ENCODE measurements at regions not wholly inside any gene's neighbourhood (a gene's known extent, or its start where the extent isn't known, plus 50 kb on each side); places are given as distances from the start of the nearest gene placed in this dataset.

DNA sequence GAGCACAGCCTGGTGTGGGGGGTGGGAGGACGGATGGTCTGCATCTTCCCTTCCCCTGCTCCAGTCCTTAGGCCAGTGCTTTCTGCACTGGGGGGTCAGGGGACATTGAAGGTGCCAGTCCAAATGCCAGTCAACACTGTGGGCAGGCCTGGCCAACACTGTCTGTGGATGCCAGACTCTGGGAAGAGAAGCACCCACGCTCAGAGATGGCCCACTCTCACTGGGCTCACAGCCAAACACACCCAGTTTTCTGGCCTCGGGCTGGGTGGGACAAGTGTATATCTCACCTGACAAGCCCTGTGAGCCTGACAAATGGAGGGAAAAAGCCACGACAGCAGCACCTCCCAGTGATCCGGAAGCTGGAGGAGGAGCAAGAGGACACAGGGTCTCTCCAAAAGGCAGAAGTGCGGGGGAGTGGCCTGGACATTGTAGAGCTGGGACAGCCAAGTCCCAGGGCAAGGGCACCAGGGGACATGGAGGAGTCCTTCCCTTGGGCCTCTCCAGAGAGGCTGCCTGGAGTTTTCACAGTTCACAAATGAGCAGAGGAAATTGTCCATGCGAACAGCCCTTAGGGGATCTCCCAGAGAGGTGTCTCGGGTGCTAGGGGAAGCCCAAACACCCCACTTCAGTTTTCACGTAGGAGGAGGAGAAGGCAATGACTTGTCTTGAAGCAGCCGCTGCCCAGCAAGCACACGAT lies 79.3 kb downstream of the SDC1 start:
- no peak overlapping the region for H3K4me3 ChIP-seq
- TF ChIP-seq, protein P1, sequence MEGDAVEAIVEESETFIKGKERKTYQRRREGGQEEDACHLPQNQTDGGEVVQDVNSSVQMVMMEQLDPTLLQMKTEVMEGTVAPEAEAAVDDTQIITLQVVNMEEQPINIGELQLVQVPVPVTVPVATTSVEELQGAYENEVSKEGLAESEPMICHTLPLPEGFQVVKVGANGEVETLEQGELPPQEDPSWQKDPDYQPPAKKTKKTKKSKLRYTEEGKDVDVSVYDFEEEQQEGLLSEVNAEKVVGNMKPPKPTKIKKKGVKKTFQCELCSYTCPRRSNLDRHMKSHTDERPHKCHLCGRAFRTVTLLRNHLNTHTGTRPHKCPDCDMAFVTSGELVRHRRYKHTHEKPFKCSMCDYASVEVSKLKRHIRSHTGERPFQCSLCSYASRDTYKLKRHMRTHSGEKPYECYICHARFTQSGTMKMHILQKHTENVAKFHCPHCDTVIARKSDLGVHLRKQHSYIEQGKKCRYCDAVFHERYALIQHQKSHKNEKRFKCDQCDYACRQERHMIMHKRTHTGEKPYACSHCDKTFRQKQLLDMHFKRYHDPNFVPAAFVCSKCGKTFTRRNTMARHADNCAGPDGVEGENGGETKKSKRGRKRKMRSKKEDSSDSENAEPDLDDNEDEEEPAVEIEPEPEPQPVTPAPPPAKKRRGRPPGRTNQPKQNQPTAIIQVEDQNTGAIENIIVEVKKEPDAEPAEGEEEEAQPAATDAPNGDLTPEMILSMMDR (IDR thresholded peaks at IDR 0.05), result no peak
- no peak overlapping the region for H3K27ac ChIP-seq
- peak; percentile 58 for DNase-seq (ENCODE audit: low spot score)

DNA sequence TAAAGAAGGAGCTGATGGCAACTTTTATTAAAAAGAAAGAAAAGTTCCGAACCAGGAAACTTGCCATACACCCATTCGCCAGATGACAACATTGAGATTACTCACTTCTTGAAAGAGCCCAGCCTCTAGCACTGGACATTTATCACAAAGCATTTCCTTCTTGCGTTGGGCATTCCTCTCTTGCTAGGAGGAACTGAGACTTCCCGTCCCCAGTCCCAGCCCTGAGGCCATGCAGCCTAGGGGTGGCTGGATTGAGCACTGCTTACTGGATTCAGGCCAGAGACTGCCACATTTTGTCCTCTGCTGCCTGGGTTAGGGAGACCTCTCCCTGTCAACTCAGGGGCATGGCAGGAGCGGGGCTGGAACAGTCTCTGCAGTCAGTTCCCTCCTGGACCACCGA lies 80.1 kb downstream of the SDC1 start:
- TF ChIP-seq, protein P1 (IDR thresholded peaks at IDR 0.05), result no peak
- Histone ChIP-seq H3K27ac (no peak overlapping the region), H3K4me3 (no peak overlapping the region)
- no peak for DNase-seq (ENCODE audit: low spot score)

DNA sequence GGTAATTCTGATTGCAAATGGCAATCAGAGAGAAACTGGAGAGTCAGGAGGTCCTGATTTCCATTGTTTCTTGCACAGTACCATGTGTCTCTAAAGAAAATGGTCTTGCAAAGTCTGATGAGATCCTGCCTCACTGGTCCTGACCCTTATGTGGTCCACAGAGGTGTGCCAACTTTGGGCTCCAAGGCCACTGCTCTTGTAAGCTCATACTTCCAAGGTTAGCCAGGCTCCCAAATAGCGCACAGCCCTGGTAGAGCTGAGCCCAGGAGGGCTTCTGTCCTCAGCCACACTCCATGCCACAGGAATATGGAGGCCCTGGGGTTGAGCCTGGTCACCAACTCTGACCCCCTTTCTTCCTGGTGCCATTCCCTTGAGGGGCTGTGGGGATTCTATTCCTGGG lies 80.7 kb downstream of the SDC1 start:
- no peak overlapping the region for H3K27ac ChIP-seq
- TF ChIP-seq, protein P1 (IDR thresholded peaks at IDR 0.05), result no peak
- no peak overlapping the region for H3K4me3 ChIP-seq
- no peak for DNase-seq (ENCODE audit: low spot score)

DNA sequence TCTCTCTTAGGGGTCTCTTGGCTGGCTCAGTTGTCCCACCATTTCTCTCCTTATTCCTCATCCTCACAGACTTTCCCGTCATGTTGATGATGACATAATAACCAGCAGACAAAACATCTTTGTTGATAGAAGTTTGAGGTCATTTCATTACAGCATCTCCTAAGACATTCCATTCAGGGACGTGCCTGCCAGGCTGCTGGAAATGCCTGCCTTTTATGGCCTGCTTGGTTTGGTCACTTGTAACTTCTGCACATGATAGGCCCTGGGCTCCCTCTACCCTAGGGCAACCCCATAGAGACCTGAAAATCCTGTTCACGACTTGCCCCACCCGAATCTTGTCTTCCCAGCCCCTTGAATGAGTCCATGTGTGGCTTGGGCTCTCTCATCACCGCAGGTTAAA lies 81.7 kb downstream of the SDC1 start:
- no peak for DNase-seq (ENCODE audit: low spot score)
- Histone ChIP-seq H3K4me3 (no peak overlapping the region), H3K27ac (no peak overlapping the region)
- TF ChIP-seq, protein P1 (IDR thresholded peaks at IDR 0.05), result no peak

DNA sequence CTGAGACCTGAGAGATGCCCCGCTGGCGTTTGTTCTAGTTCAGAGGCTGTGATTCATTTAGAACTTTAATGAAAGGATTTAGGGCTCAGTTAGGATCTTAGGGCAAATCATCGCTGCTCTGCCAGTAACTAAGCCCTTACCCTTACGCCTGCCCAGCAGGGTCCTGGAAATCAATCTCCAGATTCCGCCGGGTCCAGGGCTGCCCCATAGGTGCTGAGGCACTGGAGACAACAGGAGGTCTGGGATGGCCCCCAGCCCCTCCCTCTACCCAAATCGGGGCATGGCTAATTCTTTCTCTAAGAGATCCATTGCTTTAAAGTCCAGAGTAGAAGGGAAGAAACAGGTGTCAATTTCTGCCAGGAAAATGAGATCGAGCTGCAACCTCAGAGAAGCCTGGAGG lies 83.1 kb downstream of the SDC1 start:
- H3K27ac ChIP-seq, result peak overlapping the region; percentile 2 to 30

DNA sequence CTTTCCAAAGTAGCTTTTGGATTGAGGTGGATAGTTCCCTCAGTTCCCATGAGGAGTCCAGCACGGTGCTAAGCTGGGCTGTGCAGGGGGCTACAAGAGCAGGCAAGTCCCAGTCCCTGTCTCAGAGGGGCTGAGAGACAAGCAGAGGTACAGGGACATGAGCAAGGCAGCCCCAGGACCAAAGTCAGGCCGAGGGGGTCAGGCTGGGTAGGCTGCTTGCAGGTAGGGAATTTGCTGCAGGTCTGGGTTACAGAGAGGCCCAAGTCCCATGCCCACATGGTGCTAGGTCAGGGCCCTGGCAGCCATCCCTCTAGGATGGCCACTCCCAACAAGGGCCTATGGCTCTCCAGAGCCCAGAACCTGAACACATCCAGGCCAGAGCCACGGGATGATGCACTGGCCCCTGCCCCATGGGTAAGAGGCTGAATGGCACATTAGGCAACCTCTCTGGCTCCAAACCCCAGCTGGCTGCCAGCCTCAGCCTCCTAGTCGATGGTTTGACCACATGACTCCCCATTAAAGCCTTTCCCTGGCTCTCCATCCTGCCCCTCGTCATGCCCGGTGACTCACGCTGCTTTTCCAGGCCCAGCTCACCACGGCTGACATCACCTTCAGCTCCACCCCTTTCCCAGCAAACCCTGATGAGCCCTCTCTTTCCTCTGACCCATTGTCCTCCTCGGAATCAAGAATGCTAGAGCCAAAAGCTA lies 83.7 kb downstream of the SDC1 start:
- Histone ChIP-seq H3K4me3 (no peak overlapping the region), H3K27ac (peak overlapping the region; percentile 2 to 30)
- TF ChIP-seq, protein P1 (IDR thresholded peaks at IDR 0.05), result no peak
- peak; percentile 80 for DNase-seq (ENCODE audit: low spot score)

More for the DNA sequence above, 83.1 kb downstream of the SDC1 start:
- no peak overlapping the region for H3K4me3 ChIP-seq
- TF ChIP-seq, protein P1 (IDR thresholded peaks at IDR 0.05), result no peak
- no peak for DNase-seq (ENCODE audit: low spot score)

Data from coronary artery (tissue), 2 donors.